Stimulated activated CD4-positive, alpha-beta T cell treated with anti-CD3 and anti-CD28 coated beads, Interleukin-4, amount 100 ng/mL, for 48 hours (primary cell): ENCODE measurements at regions not wholly inside any gene's neighbourhood (a gene's known extent, or its start where the extent isn't known, plus 50 kb on each side); places are given as distances from the start of the nearest gene placed in this dataset.

Experiments used
- DNase-seq, 2 donors: peaks; one replicate each; pipeline ENCODE4 v3.0.0-alpha.2; 2020; ENCODE audit warnings: low read depth in 2 of 2

DNA sequence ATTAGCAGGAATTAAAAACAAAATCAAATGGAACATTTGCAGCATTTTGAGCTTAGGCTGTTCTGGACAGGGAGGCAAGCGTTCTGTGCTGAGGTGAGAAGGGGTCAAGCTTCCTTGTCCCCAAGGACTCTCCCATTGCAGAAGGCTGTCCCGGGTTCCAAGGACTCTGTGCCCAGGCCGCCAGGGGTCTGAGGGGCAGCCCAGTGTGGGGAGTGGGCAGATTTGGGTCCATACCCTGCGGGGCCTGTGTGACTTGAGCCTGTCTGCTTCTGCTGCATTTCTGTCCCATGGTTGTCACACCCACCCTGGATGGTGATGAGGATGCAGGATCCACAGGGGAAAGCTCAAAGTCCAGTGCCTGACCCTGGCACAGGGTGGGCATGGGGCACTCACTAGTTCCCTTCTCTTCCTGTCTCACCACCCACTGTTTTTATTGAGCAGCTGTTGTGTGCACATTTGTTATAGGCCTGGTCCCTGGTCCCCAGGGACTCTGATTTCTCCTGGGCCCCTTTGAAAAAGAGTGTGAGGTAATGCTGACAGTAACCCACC lies 211.4 kb upstream of the HS6ST1 start:
- DNase-seq = no peak

DNA sequence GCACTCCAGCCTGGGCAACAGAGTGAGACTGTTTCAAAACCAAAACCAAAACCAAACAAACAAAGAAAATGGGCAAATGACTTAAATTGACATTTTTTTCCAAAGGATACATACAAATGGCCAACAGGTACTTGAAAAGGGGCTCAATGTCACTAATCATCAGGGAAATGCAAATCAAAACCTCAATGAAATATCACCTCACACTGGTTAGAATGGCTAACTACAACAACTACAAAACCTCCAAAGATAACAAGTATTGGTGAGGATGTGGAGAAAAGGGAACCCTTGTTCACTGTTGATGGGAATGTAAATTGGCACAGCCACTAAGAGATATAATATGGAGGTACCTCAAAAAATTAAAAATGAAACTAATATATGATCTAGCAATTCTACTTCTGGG lies 213.2 kb upstream of the HS6ST1 start:
- no peak for DNase-seq

DNA sequence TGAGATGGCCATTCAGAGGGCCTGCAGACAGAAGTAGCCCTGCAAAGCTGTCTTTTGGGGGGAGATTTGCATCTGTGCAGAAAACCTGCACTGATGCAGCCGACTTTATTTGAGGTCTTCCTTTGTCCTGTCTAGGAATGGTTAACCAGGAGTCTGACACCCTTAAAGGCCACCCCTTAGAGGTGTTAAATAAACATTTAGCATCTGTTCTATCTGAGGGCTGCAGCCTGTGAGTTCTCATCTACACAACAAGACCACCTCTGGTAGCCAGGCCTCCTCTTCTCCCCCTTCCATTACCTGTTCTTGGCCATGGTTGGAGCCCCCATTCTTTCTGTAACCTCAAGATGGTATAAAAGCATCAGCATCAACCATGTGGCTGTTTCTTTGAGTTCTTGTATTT lies 214.4 kb upstream of the HS6ST1 start:
- no peak for DNase-seq

- no peak for DNase-seq
Measured at GRCh38 chr2:128534688-128535392, 216.2 kb upstream of the HS6ST1 start.

- no peak for DNase-seq
Measured at GRCh38 chr2:128535953-128536352, 217.3 kb upstream of the HS6ST1 start.

GRCh38 chr2:128536925-128537620 lies 218.4 kb upstream of the HS6ST1 start:
- no peak for DNase-seq

DNA sequence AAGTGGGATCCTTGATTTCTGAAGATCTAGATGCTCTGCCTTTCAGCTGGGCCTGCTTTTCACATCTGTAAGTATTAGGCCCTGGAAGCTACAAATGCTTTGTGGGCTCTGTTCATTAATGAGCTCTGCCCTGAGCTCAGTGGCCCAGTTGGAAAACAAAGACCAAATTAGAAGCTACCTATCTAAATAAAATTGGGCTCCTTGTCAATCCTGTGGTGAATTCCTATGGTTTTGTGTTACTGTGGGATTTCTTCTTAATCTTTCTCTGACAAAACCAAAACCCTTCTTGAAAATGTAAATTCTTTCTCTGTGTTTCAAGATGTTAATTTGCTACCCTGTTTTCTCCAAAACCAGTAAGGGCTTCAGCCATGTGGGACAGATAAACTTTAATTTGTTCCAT lies 219.0 kb upstream of the HS6ST1 start:
- DNase-seq = no peak

GRCh38 chr2:128538396-128538795 lies 219.7 kb upstream of the HS6ST1 start:
- DNase-seq = no peak

GRCh38 chr2:128540670-128541069 lies 222.0 kb upstream of the HS6ST1 start:
- DNase-seq = no peak

- DNase-seq = no peak
Measured at GRCh38 chr2:128541448-128541847, 222.8 kb upstream of the HS6ST1 start.

GRCh38 chr2:128543036-128543435 lies 224.4 kb upstream of the HS6ST1 start:
- no peak for DNase-seq

DNA sequence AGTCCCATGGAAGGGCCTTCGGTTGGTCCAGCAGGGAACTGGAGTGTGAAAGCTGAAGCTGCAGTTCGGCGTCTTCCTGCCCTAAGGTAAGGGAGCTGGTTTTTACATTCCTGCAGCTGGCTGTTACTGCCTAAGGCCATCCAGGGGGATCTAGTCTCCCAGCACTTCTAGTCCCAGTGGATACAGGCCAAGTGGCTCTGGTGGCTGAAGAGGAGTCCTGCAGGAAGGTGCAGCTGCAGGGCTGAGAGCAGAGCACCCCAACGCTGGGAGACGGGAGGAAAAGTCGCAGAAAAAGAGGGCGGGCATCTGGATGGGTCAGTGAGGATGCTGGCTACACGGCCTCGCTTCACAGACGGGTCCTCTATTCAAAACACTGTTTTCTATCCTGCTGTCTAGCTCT lies 225.0 kb upstream of the HS6ST1 start:
- no peak for DNase-seq

DNA sequence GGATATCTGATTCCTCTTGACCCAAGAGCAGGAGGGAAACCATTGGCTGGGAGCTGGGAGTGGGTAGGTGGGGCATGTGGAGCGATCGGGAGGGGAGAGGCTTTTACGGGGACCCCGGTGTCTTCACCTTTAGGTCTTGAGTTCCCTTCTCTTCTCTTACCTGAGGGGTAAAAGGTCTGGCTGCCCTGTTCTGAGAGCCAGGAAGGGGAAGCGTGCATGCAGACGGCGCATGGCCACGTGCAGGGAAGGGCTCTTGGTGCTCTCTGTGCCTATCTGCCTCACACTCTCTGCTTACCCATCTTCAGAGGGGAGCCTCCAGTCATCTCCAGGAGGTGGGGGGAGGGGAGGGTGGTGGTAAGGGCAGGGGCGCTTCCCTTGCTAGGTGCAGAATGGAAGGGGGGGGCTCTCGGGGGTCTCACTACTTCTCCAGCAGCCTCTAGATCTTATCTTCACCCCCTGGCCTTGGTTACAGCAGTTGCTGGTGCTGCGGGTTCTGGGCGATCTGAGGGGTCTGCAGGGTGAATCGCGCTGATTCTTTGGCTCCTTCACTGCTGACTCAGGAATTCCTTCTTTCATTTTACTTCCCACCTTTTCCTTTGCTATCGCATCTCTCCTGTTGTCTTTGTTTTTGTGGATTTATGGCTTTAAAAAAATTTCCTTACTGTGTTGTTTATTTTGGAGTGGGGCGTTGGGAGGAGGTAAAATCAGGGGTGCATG lies 225.8 kb upstream of the HS6ST1 start:
- no peak for DNase-seq

DNA sequence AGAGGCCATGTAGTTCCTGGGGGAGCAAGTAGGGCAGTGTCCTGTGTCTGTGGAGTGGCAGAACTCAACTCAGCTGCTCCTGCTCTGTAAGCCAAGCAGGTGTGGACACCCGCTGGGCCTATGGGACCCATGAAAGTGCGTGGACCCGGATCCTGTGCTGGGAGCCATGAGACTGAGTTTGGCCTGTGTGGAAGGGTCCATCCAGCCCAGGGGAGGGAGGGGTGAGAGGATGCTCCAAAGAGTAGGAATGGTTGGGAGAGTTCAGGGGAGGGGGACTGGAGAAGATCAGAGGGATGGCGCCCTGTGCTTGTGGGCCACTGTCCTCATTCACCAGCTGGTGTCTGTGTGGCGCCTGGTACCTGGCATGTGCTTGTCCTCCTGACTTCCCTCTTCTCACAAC lies 226.4 kb upstream of the HS6ST1 start:
- DNase-seq = no peak

- no peak for DNase-seq
Measured at GRCh38 chr2:128545829-128546228, 227.2 kb upstream of the HS6ST1 start.

DNA sequence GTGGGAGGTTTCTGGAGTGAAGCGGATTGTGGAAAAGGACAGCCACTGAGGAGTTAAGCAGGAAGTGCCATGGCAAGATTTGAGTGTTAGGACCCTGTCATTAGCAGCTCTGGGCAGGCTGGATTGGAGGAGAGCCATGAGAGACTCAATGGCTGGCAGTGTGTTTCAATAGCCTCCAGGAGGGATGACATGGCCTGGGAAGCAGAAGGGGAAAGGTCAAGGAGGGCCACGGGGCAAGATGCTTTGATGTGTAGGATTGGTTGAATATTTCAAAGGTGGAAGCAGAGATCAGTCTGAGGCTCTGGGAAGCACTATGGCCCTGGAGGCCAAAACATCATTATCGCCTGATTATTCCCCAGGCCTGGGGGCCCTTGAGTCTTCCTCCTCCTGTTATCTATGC lies 229.0 kb upstream of the HS6ST1 start:
- DNase-seq = no peak

DNA sequence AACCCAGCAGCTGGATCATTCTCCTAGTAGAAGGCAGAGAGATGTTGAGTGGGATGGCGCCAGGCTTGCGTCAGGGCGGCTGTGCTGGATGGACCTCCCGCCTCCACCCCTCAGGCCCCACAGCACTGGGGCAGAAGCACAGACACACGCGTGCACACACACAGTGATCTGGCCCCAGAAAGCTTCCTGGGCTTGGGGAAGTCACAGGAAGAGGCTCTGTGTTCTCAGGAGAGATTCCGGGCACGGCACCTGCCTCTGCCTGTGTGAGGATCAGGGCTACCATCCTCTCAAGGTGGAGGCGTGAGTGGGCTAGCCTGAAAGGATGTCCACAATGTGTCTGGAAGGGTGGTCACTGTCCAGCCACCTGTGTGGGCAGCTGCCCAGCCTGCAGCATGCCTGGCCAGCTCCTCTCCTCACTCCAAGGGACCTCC lies 229.8 kb upstream of the HS6ST1 start:
- no peak for DNase-seq

DNA sequence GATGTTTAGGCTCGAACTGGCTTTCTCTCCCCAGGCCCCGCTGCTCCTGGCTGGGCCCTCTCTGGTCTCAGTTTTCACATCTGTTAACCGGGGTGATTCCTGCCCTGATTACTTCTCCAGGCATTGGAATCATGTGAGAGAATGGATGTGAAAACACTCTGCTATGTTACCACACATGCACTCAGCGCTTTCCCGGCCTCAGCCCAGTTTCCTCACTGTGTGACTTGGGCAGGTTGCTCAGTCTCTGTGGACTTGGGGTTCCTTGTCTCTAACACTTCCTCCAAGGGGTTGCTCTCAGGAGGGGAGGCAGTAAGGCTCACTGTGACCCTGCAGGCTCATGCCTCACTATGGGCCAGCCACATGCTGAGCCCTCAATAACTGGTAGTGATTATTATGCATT lies 230.4 kb upstream of the HS6ST1 start:
- no peak for DNase-seq

DNA sequence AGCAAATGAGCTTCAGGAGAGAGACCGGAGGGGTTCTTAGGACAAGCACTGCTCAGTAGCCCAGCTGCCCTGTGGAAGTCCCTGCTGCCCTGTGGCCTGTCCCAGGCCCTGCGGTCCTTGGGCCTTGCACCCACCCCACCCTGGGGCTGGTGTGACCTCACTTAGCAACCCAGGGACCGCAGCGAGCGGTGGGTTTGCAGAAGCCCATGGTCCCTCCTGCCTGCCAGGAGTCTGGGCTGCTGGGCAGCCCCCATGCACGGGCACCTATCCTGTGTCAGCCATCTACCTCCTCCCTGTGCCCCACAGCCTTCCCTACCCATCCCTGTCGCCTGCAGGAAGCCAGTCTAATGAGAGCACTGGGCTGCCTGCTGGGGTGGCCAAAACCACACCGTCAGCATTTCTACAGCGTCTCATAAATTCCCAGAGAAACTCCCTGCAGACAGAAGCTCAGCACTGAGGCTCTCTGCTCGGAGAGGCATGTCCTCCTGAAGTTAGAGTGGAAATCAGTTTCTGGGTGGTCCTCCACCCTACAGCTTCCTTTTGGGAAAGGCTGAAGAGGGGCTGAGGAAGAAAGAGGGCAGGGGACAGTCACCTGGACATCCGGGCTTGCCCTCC lies 231.1 kb upstream of the HS6ST1 start:
- DNase-seq = no peak

- no peak for DNase-seq
Measured at GRCh38 chr2:128550389-128550788, 231.7 kb upstream of the HS6ST1 start.

- DNase-seq = no peak
Measured at GRCh38 chr2:128550801-128551416, 232.2 kb upstream of the HS6ST1 start.

DNA sequence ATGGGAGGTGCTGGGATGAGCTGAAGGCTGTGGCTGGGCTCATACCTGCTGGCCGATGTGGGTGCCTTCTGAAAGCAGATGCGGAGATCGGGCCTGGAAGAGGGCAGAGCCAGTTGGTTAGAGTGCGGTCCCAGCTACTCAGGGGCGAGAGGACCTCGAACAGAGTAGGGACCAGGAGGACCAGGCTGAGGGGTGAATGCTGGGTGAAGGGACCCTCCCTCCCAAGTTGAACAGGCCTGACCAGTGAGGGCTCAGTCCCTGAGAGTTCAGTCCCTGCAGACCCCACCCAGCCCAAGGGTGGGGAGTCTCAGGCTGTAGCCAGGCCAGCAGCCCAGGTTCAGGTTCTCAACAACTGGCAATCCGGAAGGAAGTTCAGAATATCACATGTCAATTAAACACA lies 232.8 kb upstream of the HS6ST1 start:
- no peak for DNase-seq
